Fibroblast of lung (primary cell): ENCODE measurements at regions not wholly inside any gene's neighbourhood (a gene's known extent, or its start where the extent isn't known, plus 50 kb on each side); places are given as distances from the start of the nearest gene placed in this dataset.

Source experiments
- DNase-seq, 2 donors: peaks; one replicate each; pipeline versions ENCODE4 v3.0.0 to v3.0.0-alpha.2; 2010; ENCODE audit warnings: low read depth in 2 of 2
- H2AFZ ChIP-seq: 2 replicates; pipeline ENCODE4 v1.5.1; 2012; ENCODE audit warnings: low read length, control low read depth, inconsistent platforms
- H3K27ac ChIP-seq: 2 replicates; pipeline ENCODE4 v1.5.1; 2011; ENCODE audit warnings: low read length, control low read depth; ENCODE audit not compliant: insufficient read depth
- H3K27me3 ChIP-seq: 2 replicates; pipeline ENCODE4 v1.5.1; 2011; ENCODE audit warnings: mild to moderate bottlenecking, low read length; ENCODE audit not compliant: control insufficient read depth, insufficient read depth
- H3K36me3 ChIP-seq: 2 replicates; pipeline ENCODE4 v1.5.1; 2011; ENCODE audit warnings: low read length; ENCODE audit not compliant: control insufficient read depth, insufficient read depth
- H3K4me1 ChIP-seq: 2 replicates; pipeline ENCODE4 v1.5.1; 2011; ENCODE audit warnings: low read length; ENCODE audit not compliant: control insufficient read depth, insufficient read depth; ENCODE audit errors: extremely low read depth
- H3K4me2 ChIP-seq: 2 replicates; pipeline ENCODE4 v1.5.1; 2011; ENCODE audit warnings: low read length, control low read depth; ENCODE audit not compliant: insufficient read depth; ENCODE audit errors: extremely low read depth
- H3K4me3 ChIP-seq, 4 experiments: fragments of 200-600 bp in 1 of 4; sonication (generic) in 1 of 4; replicated peaks in 1 of 4; 2 replicates each; pipeline ENCODE4 v1.5.1; 2011 to 2016; ENCODE audit warnings: low read length in 4 of 4, low read depth in 3 of 4, mild to moderate bottlenecking in 3 of 4, control low read depth in 2 of 4, inconsistent platforms in 1 of 4, mixed read lengths in 1 of 4; ENCODE audit not compliant: insufficient read depth in 1 of 4; ENCODE audit errors: control extremely low read depth in 1 of 4
- H3K79me2 ChIP-seq: 2 replicates; pipeline ENCODE4 v1.5.1; 2012; ENCODE audit warnings: mild to moderate bottlenecking, low read length, inconsistent platforms; ENCODE audit not compliant: control insufficient read depth, insufficient read depth
- H3K9ac ChIP-seq: 2 replicates; pipeline ENCODE4 v1.5.1; 2011; ENCODE audit warnings: mild to moderate bottlenecking, low read length, control low read depth; ENCODE audit not compliant: insufficient read depth
- H3K9me3 ChIP-seq: 2 replicates; pipeline ENCODE4 v1.5.1; 2012; ENCODE audit warnings: low read depth, low read length; ENCODE audit not compliant: control insufficient read depth, insufficient read depth
- H4K20me1 ChIP-seq: 2 replicates; pipeline ENCODE4 v1.5.1; 2011; ENCODE audit warnings: low read length; ENCODE audit not compliant: control insufficient read depth, insufficient read depth; ENCODE audit errors: extremely low read depth
- EZH2 ChIP-seq: IDR thresholded peaks from 2 replicates; pipeline ENCODE4 v1.5.1; 2012; ENCODE audit warnings: low read length, control low read depth, mild to moderate bottlenecking; ENCODE audit errors: missing control alignments
- TF ChIP-seq, protein P1 (sequence below), 2 donors: IDR thresholded peaks in 1 of 2; conservative IDR thresholded peaks in 1 of 2; 1 replicate in 1 of 2; 2 replicates in 1 of 2; pipeline ENCODE4 v1.5.1; 2011 to 2012; ENCODE audit warnings: low read length in 2 of 2, control low read depth in 1 of 2, inconsistent platforms in 1 of 2, low read depth in 1 of 2, mild to moderate bottlenecking in 1 of 2

DNA sequence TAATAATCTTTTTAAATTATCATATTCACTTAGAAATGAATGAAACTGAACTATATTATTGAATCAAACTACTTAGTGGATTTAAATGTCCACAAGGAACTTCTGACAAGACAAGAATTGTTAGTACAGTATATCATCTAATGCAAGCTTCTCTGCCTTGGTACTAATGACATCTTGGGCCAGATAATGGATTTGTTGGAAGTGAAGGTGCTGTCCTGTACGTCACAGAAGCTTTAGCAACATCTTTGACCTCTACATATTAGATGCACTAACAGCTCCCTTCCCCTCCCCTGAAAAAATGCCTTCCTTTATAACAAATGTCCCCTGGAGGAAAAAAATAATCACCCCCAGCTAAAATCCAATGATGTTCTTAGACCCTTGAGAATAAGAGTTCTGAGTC lies 695.8 kb upstream of the EYS start:
- H3K79me2 ChIP-seq, result no peaks in the 10 kb centered on the region
- H2AFZ ChIP-seq, result no peak overlapping the region
- no peaks in the 10 kb centered on the region for H3K36me3 ChIP-seq
- no peak overlapping the region for H3K4me2 ChIP-seq
- no peak overlapping the region for H3K27ac ChIP-seq
- no peaks in the 10 kb centered on the region for H3K9me3 ChIP-seq
- no peak overlapping the region for H3K4me3 ChIP-seq
- no peak for TF ChIP-seq EZH2
- TF ChIP-seq, protein P1, sequence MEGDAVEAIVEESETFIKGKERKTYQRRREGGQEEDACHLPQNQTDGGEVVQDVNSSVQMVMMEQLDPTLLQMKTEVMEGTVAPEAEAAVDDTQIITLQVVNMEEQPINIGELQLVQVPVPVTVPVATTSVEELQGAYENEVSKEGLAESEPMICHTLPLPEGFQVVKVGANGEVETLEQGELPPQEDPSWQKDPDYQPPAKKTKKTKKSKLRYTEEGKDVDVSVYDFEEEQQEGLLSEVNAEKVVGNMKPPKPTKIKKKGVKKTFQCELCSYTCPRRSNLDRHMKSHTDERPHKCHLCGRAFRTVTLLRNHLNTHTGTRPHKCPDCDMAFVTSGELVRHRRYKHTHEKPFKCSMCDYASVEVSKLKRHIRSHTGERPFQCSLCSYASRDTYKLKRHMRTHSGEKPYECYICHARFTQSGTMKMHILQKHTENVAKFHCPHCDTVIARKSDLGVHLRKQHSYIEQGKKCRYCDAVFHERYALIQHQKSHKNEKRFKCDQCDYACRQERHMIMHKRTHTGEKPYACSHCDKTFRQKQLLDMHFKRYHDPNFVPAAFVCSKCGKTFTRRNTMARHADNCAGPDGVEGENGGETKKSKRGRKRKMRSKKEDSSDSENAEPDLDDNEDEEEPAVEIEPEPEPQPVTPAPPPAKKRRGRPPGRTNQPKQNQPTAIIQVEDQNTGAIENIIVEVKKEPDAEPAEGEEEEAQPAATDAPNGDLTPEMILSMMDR (conservative IDR thresholded peaks at IDR 0.05 in 1 of 2, IDR thresholded peaks at IDR 0.05 in 1 of 2; ENCODE audit: low read depth in 1 of 2, low read length in 2 of 2), result no peak
- no peak for DNase-seq
- H3K4me1 ChIP-seq, result no peaks in the 10 kb centered on the region
- no peak overlapping the region for H3K9ac ChIP-seq
- H3K27me3 ChIP-seq, result no peaks in the 10 kb centered on the region
- no peaks in the 10 kb centered on the region for H4K20me1 ChIP-seq

DNA sequence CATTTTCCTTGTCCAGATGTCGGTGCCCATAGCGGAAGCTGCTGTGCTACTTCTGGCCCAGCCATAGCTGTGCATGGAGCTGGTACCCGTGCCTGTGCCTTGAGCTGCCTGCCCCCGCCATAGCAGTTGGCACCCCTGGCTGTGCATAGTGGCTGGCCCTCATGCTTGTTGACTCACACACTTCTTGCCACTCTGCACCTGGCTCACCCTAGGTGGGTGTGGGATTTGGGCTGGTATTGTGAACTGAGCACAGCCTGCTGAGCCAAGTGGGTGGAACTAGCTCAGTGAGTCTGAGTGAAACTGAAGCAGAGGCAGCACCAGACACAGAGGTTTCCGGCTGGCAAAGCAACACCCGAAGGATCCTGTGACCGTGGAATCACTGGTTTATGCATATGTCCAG lies 689.5 kb upstream of the EYS start:
- no peak overlapping the region for H3K4me3 ChIP-seq
- no peaks in the 10 kb centered on the region for H4K20me1 ChIP-seq
- no peaks in the 10 kb centered on the region for H3K36me3 ChIP-seq
- no peak overlapping the region for H3K9ac ChIP-seq
- H3K9me3 ChIP-seq, result no peaks in the 10 kb centered on the region
- no peak for DNase-seq
- H3K27me3 ChIP-seq, result no peaks in the 10 kb centered on the region
- H3K27ac ChIP-seq, result no peak overlapping the region
- H3K4me2 ChIP-seq, result no peak overlapping the region
- no peaks in the 10 kb centered on the region for H3K4me1 ChIP-seq
- TF ChIP-seq EZH2, result no peak
- TF ChIP-seq, protein P1 (conservative IDR thresholded peaks at IDR 0.05 in 1 of 2, IDR thresholded peaks at IDR 0.05 in 1 of 2; ENCODE audit: low read depth in 1 of 2, low read length in 2 of 2), result no peak
- no peaks in the 10 kb centered on the region for H3K79me2 ChIP-seq
- H2AFZ ChIP-seq, result no peak overlapping the region

DNA sequence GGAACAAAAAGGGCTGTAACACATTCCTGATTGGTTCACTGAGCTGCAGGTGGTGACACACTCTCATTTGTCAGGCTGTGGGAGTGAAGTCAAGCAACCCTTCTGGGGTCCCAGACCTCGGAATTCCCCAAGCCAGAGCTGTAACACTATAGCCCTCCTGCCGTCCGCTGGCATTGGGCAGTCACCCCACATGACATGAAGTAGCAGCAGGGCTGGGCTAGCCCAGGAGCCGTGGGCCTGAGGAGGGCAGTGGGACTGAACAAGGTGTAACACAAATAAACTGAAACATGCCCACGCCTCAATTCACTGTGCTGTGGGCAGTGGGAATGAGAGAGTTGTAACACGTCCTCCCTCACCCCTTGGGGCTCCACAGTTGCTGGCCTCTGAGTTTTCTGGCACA lies 689.1 kb upstream of the EYS start:
- no peak for TF ChIP-seq EZH2
- TF ChIP-seq, protein P1 (conservative IDR thresholded peaks at IDR 0.05 in 1 of 2, IDR thresholded peaks at IDR 0.05 in 1 of 2; ENCODE audit: low read depth in 1 of 2, low read length in 2 of 2), result no peak
- no peaks in the 10 kb centered on the region for H3K4me1 ChIP-seq
- DNase-seq, result no peak
- no peak overlapping the region for H3K9ac ChIP-seq
- H3K27me3 ChIP-seq, result no peaks in the 10 kb centered on the region
- H3K9me3 ChIP-seq, result no peaks in the 10 kb centered on the region
- H3K27ac ChIP-seq, result no peak overlapping the region
- no peaks in the 10 kb centered on the region for H3K36me3 ChIP-seq
- no peaks in the 10 kb centered on the region for H3K79me2 ChIP-seq
- no peaks in the 10 kb centered on the region for H4K20me1 ChIP-seq
- no peak overlapping the region for H3K4me3 ChIP-seq
- H2AFZ ChIP-seq, result no peak overlapping the region
- no peak overlapping the region for H3K4me2 ChIP-seq
